ENCODE measurements at regions not wholly inside any gene's neighbourhood (a gene's known extent, or its start where the extent isn't known, plus 50 kb on each side); places are given as distances from the start of the nearest gene placed in this dataset.

DNA sequence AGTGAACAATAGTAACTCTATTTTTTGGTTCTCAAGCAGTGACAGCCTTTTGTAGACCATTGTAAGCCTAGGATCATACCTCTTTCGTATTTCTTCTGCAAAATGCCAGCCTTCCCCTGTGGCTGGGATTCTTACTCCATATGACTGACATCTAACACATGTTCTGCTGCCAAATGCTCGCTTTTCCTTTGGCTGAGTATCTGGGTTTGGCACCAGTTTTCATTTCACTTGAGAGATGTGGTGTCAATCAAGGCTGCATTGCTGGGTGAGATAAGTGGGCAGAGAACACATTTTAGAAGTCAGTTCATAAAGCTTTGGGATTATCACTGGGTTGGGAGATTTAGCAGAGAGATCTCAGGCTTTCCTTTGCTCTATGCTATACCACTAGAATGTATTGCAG, 514.7 kb upstream of the SGO1 start:
- ChIA-PET POLR2A (ENCODE audit: unreplicated experiment) (no interaction called here), CTCF (no interaction called here)
- no peak for ATAC-seq (ENCODE audit: low read depth)
- no peak for DNase-seq
- Histone ChIP-seq H3K36me3 (ENCODE audit: control insufficient read depth, insufficient read depth, low read length) (no peaks in the 10 kb centered on the region), H2BK20ac (ENCODE audit: low read depth, low read length) (no peak overlapping the region), H4K8ac (ENCODE audit: low read depth in 2 of 2, low read length in 2 of 2) (no peak overlapping the region), H3K9ac (ENCODE audit: low read depth, low read length) (no peak overlapping the region), H3K27ac (ENCODE audit: insufficient read depth, low read length) (no peak overlapping the region), H2AK9ac (replicated peaks; ENCODE audit: low read depth, low read length, poor library complexity) (no peak overlapping the region), H4K20me1 (ENCODE audit: insufficient read depth, low read length) (no peaks in the 10 kb centered on the region), H3K4ac (ENCODE audit: low read depth, low read length) (no peak overlapping the region), H3K9me1 (ENCODE audit: insufficient read depth, low read length) (no peaks in the 10 kb centered on the region), H3K56ac (ENCODE audit: extremely low read depth, insufficient read depth, low read length) (no peak overlapping the region), H3K14ac (replicated peaks; ENCODE audit: low read depth, low read length) (no peak overlapping the region), H3K79me1 (ENCODE audit: low read depth in 1 of 2, low read length in 2 of 2) (no peaks in the 10 kb centered on the region), H2AFZ (replicated peaks; ENCODE audit: low read length, poor library complexity) (no peak overlapping the region), H3K23ac (ENCODE audit: low read depth, low read length) (no peak overlapping the region), H3K4me3 (ENCODE audit: insufficient read depth, low read depth, low read length) (no peak overlapping the region), H2AK5ac (ENCODE audit: low read depth, low read length) (no peak overlapping the region), H3K27me3 (ENCODE audit: control insufficient read depth, insufficient read depth, low read length) (no peaks in the 10 kb centered on the region), H2BK15ac (ENCODE audit: low read depth, low read length) (no peak overlapping the region), H3K18ac (ENCODE audit: low read depth, low read length) (no peak overlapping the region), H4K91ac (ENCODE audit: insufficient read depth, low read depth, low read length) (no peak overlapping the region), H4K5ac (ENCODE audit: low read depth, low read length) (no peak overlapping the region), H2BK120ac (ENCODE audit: low read depth, low read length) (no peak overlapping the region), H3K9me3 (ENCODE audit: control insufficient read depth, insufficient read depth, low read length) (no peaks in the 10 kb centered on the region), H3K4me1 (ENCODE audit: control insufficient read depth, insufficient read depth, low read length) (no peaks in the 10 kb centered on the region), H3K4me2 (ENCODE audit: low read depth, low read length) (no peak overlapping the region), H2BK5ac (ENCODE audit: low read depth, low read length, poor library complexity, severe bottlenecking) (no peak overlapping the region)
- no TSS peak for BruUV-seq (replicated peaks)
- dilution Hi-C loops (cut with HindIII; ENCODE audit: low sequenced_read_pairs, unreplicated experiment) = no loop called here
- TF ChIP-seq MXI1 (IDR thresholded peaks at IDR 0.05; ENCODE audit: borderline replicate concordance, low read depth, low read length) (no peak), RFX5 (IDR thresholded peaks at IDR 0.05; ENCODE audit: low read depth, low read length) (no peak), MAZ (IDR thresholded peaks at IDR 0.05; ENCODE audit: borderline replicate concordance, low read depth, low read length) (no peak), RCOR1 (IDR thresholded peaks at IDR 0.05; ENCODE audit: insufficient replicate concordance, low read length) (no peak), ELK1 (IDR thresholded peaks at IDR 0.05; ENCODE audit: borderline replicate concordance, low read depth, low read length) (no peak), NFE2L2 (IDR thresholded peaks at IDR 0.05; ENCODE audit: low read depth, low read length) (no peak), FOS (IDR thresholded peaks at IDR 0.05; ENCODE audit: low read depth, low read length) (no peak), CHD1 (IDR thresholded peaks at IDR 0.05; ENCODE audit: low read depth, low read length) (no peak), BHLHE40 (IDR thresholded peaks at IDR 0.05; ENCODE audit: low read depth, low read length) (no peak), SMC3 (IDR thresholded peaks at IDR 0.05; ENCODE audit: low read depth, low read length) (no peak), CEBPB (IDR thresholded peaks at IDR 0.05; ENCODE audit: low read depth, low read length) (no peak), USF2 (IDR thresholded peaks at IDR 0.05; ENCODE audit: low read depth, low read length) (no peak)
- intact Hi-C loops (cut with micrococcal nuclease) = no loop called here
- WGBS, 2 experiments (ENCODE audit: extremely low coverage in 2 of 2, insufficient read length in 1 of 2) = no CpG with 5 or more reads among the region's 2 CpGs
- in situ Hi-C loops (cut with MboI; ENCODE audit: low sequenced_read_pairs) = no loop called here
